GM12878 (cell line): ENCODE measurements at regions not wholly inside any gene's neighbourhood (a gene's known extent, or its start where the extent isn't known, plus 50 kb on each side); places are given as distances from the start of the nearest gene placed in this dataset.

Source experiments
- BACH1 ChIP-seq: fragments of 450-650 bp; IDR thresholded peaks from 2 replicates; pipeline ENCODE4 v1.6.1; 2017; ENCODE audit warnings: mild to moderate bottlenecking, borderline replicate concordance
- BHLHE40 ChIP-seq, 2 experiments: fragments of 450-650 bp in 1 of 2; IDR thresholded peaks; 2 replicates each; pipeline ENCODE4 v1.6.1; 2011 to 2017; ENCODE audit warnings: low read depth in 2 of 2, borderline replicate concordance in 1 of 2, improper control_type of control experiment in 1 of 2, low read length in 1 of 2, mild to moderate bottlenecking in 1 of 2
- CREB1 ChIP-seq: IDR thresholded peaks from 2 replicates; pipeline ENCODE4 v1.6.1; 2012; ENCODE audit warnings: low read depth, mild to moderate bottlenecking, inconsistent platforms
- CREM ChIP-seq: IDR thresholded peaks from 2 replicates; pipeline ENCODE4 v1.6.1; 2014; ENCODE audit warnings: antibody characterized with exemption, low read depth
- CUX1 ChIP-seq: IDR thresholded peaks from 2 replicates; pipeline ENCODE4 v1.6.1; 2012; ENCODE audit warnings: improper control_type of control experiment, low read depth, low read length; ENCODE audit not compliant: insufficient replicate concordance
- ETV6 ChIP-seq, 2 experiments: fragments of 450-650 bp in 1 of 2; IDR thresholded peaks in 1 of 2; conservative IDR thresholded peaks in 1 of 2; 2 replicates each; pipeline ENCODE4 v1.6.1; 2014; ENCODE audit warnings: antibody characterized with exemption in 1 of 2, borderline replicate concordance in 1 of 2, low read depth in 1 of 2, mild to moderate bottlenecking in 1 of 2, moderate library complexity in 1 of 2
- FOS ChIP-seq: IDR thresholded peaks from 3 replicates; pipeline ENCODE4 v1.6.1; 2011; ENCODE audit warnings: borderline replicate concordance; ENCODE audit not compliant: insufficient read length; ENCODE audit errors: extremely low read depth
- FOXM1 ChIP-seq: IDR thresholded peaks from 2 replicates; pipeline ENCODE4 v1.6.1; 2012; ENCODE audit warnings: low read depth, mild to moderate bottlenecking, inconsistent platforms, low read length, moderate library complexity
- HDGF ChIP-seq: fragments of 450-650 bp; IDR thresholded peaks from 2 replicates; pipeline ENCODE4 v1.6.1; 2016; ENCODE audit warnings: antibody characterized with exemption
- IRF4 ChIP-seq: IDR thresholded peaks from 2 replicates; pipeline ENCODE4 v1.6.1; 2011; ENCODE audit warnings: low read depth, low read length
- MTA2 ChIP-seq: fragments of 450-650 bp; IDR thresholded peaks from 2 replicates; pipeline ENCODE4 v1.6.1; 2016; ENCODE audit warnings: low read depth, mild to moderate bottlenecking, moderate library complexity
- NBN ChIP-seq: fragments of 450-650 bp; IDR thresholded peaks from 2 replicates; pipeline ENCODE4 v1.6.1; 2016
- POLR2A ChIP-seq: IDR thresholded peaks from 2 replicates; pipeline ENCODE4 v1.6.1; 2011; ENCODE audit warnings: low read depth, mild to moderate bottlenecking, low read length
- RELB ChIP-seq: fragments of 450-650 bp; IDR thresholded peaks from 2 replicates; pipeline ENCODE4 v1.6.1; 2017; ENCODE audit warnings: low read depth, mild to moderate bottlenecking, moderate library complexity
- RFX5 ChIP-seq: IDR thresholded peaks from 2 replicates; pipeline ENCODE4 v1.6.1; 2011; ENCODE audit warnings: low read depth, low read length, improper control_type of control experiment
- SIX5 ChIP-seq: IDR thresholded peaks from 2 replicates; pipeline ENCODE4 v1.6.1; 2011; ENCODE audit warnings: mild to moderate bottlenecking, low read depth, low read length, moderate library complexity; ENCODE audit not compliant: severe bottlenecking
- SKIL ChIP-seq: fragments of 450-650 bp; IDR thresholded peaks from 2 replicates; pipeline ENCODE4 v1.6.1; 2017; ENCODE audit warnings: mild to moderate bottlenecking, low read depth, inconsistent platforms; ENCODE audit not compliant: poor library complexity, severe bottlenecking
- SMC3 ChIP-seq: IDR thresholded peaks from 2 replicates; pipeline ENCODE4 v1.6.1; 2011; ENCODE audit warnings: low read length, improper control_type of control experiment, borderline replicate concordance
- SP1 ChIP-seq: IDR thresholded peaks from one replicate; pipeline ENCODE4 v1.6.1; 2011; ENCODE audit warnings: low read depth, low read length
- TARDBP ChIP-seq: IDR thresholded peaks from 2 replicates; pipeline ENCODE4 v1.6.1; 2016; ENCODE audit warnings: borderline replicate concordance
- TCF12 ChIP-seq: IDR thresholded peaks from 2 replicates; pipeline ENCODE4 v1.6.1; 2011; ENCODE audit warnings: low read depth, mild to moderate bottlenecking, low read length
- WRNIP1 ChIP-seq: IDR thresholded peaks from 2 replicates; pipeline ENCODE4 v1.6.1; 2011; ENCODE audit warnings: low read depth, low read length, improper control_type of control experiment, borderline replicate concordance
- ZNF274 ChIP-seq: IDR thresholded peaks from one replicate; pipeline ENCODE4 v1.8.0; 2011; ENCODE audit not compliant: insufficient read length, insufficient read depth

GRCh38 chr3:116886202-116886893 is 176.8 kb downstream of the TUSC7 start (continued):
- TF ChIP-seq TCF12 (no peak), SP1 (no peak), CREM (no peak), TARDBP (no peak), SKIL (no peak), FOS (no peak), HDGF (no peak), SMC3 (no peak), IRF4 (0 out of 2 replicates have a peak, but pooled peaks have one; percentile 19), RELB (no peak), WRNIP1 (no peak), MTA2 (peak; percentile 66; the same call in 1 of the 2 replicates), FOXM1 (peak; percentile 25; the same call in 1 of the 2 replicates), ETV6 (conservative IDR thresholded peaks at IDR 0.05 in 1 of 2, IDR thresholded peaks at IDR 0.05 in 1 of 2; ENCODE audit: borderline replicate concordance in 1 of 2, low read depth in 1 of 2) (peak in 1 of 2 experiments; percentile 22; a peak in 1 of 4 replicates), CREB1 (no peak), ZNF274 (no peak), RFX5 (no peak), CUX1 (no peak), POLR2A (no peak), BHLHE40 (IDR thresholded peaks at IDR 0.05; ENCODE audit: borderline replicate concordance in 1 of 2, low read depth in 2 of 2, low read length in 1 of 2) (no peak; a peak in 1 of 4 replicates), BACH1 (no peak), NBN (peak; percentile 48; the same call in 1 of the 2 replicates), SIX5 (no peak)
